Astrocyte (in vitro differentiated cells and primary cell): ENCODE measurements at regions not wholly inside any gene's neighbourhood (a gene's known extent, or its start where the extent isn't known, plus 50 kb on each side); places are given as distances from the start of the nearest gene placed in this dataset.

Source experiments
- DNase-seq: peaks from one replicate; pipeline ENCODE4 v3.0.0-alpha.2; 2010; ENCODE audit warnings: low read depth
- FAIRE-seq: peaks from 2 replicates; lab custom pipeline; 2011; peaks lifted over from hg19 to GRCh38; lab: Jason Lieb, UNC
- H2AFZ ChIP-seq: 2 replicates; pipeline ENCODE4 v1.6.0; 2012; ENCODE audit warnings: low read depth, low read length, inconsistent platforms
- H3K27ac ChIP-seq: 2 replicates; pipeline ENCODE4 v1.5.1; 2011; ENCODE audit warnings: low read depth, low read length, inconsistent platforms
- H3K27me3 ChIP-seq: 2 replicates; pipeline ENCODE4 v1.6.0; 2011; ENCODE audit warnings: low read length, inconsistent platforms; ENCODE audit not compliant: insufficient read depth
- H3K36me3 ChIP-seq: 2 replicates; pipeline ENCODE4 v1.5.1; 2011; ENCODE audit warnings: low read length, inconsistent platforms; ENCODE audit not compliant: insufficient read depth
- H3K4me1 ChIP-seq: 2 replicates; pipeline ENCODE4 v1.5.1; 2011; ENCODE audit warnings: low read length, inconsistent platforms; ENCODE audit not compliant: insufficient read depth
- H3K4me2 ChIP-seq: 2 replicates; pipeline ENCODE4 v1.6.0; 2012; ENCODE audit warnings: low read length, inconsistent platforms
- H3K4me3 ChIP-seq: 2 replicates; pipeline ENCODE4 v1.5.1; 2011; ENCODE audit warnings: low read depth, mild to moderate bottlenecking, low read length, inconsistent platforms; ENCODE audit not compliant: insufficient read depth
- H3K79me2 ChIP-seq: 2 replicates; pipeline ENCODE4 v1.6.0; 2012; ENCODE audit warnings: mild to moderate bottlenecking, low read length, inconsistent platforms; ENCODE audit not compliant: insufficient read depth
- H3K9ac ChIP-seq: 2 replicates; pipeline ENCODE4 v1.6.0; 2012; ENCODE audit warnings: mild to moderate bottlenecking, low read length, inconsistent platforms
- H3K9me3 ChIP-seq: 2 replicates; pipeline ENCODE4 v1.5.1; 2012; ENCODE audit warnings: low read depth, mild to moderate bottlenecking, low read length, inconsistent platforms; ENCODE audit not compliant: insufficient read depth
- H4K20me1 ChIP-seq: 2 replicates; pipeline ENCODE4 v1.6.0; 2012; ENCODE audit warnings: low read length, inconsistent platforms; ENCODE audit not compliant: insufficient read depth
- H3K27ac Mint-ChIP-seq: one replicate; pipeline ENCODE4 v1.8.0; 2021; ENCODE audit warnings: mild to moderate bottlenecking, mixed read lengths; ENCODE audit not compliant: unreplicated experiment
- H3K27me3 Mint-ChIP-seq: one replicate; pipeline ENCODE4 v1.8.0; 2021; ENCODE audit warnings: low read depth, mixed read lengths; ENCODE audit not compliant: unreplicated experiment
- H3K36me3 Mint-ChIP-seq: one replicate; pipeline ENCODE4 v1.8.0; 2021; ENCODE audit warnings: low read depth, mixed read lengths; ENCODE audit not compliant: unreplicated experiment
- H3K4me1 Mint-ChIP-seq: one replicate; pipeline ENCODE4 v1.8.0; 2021; ENCODE audit warnings: low read depth, mixed read lengths; ENCODE audit not compliant: unreplicated experiment
- H3K4me3 Mint-ChIP-seq: one replicate; pipeline ENCODE4 v1.8.0; 2021; ENCODE audit warnings: mild to moderate bottlenecking, moderate library complexity, mixed read lengths; ENCODE audit not compliant: unreplicated experiment
- H3K9me3 Mint-ChIP-seq: one replicate; pipeline ENCODE4 v1.8.0; 2021; ENCODE audit warnings: mild to moderate bottlenecking, mixed read lengths; ENCODE audit not compliant: unreplicated experiment
- EZH2 ChIP-seq: IDR thresholded peaks from 2 replicates; pipeline ENCODE4 v1.6.1; 2012; ENCODE audit warnings: mild to moderate bottlenecking, low read length, inconsistent platforms; ENCODE audit not compliant: insufficient read depth
- TF ChIP-seq, protein P1 (sequence below): IDR thresholded peaks from 2 replicates; pipeline ENCODE4 v1.5.1; 2011; ENCODE audit warnings: low read depth, mild to moderate bottlenecking, inconsistent platforms, low read length, moderate library complexity; ENCODE audit not compliant: insufficient read depth

DNA sequence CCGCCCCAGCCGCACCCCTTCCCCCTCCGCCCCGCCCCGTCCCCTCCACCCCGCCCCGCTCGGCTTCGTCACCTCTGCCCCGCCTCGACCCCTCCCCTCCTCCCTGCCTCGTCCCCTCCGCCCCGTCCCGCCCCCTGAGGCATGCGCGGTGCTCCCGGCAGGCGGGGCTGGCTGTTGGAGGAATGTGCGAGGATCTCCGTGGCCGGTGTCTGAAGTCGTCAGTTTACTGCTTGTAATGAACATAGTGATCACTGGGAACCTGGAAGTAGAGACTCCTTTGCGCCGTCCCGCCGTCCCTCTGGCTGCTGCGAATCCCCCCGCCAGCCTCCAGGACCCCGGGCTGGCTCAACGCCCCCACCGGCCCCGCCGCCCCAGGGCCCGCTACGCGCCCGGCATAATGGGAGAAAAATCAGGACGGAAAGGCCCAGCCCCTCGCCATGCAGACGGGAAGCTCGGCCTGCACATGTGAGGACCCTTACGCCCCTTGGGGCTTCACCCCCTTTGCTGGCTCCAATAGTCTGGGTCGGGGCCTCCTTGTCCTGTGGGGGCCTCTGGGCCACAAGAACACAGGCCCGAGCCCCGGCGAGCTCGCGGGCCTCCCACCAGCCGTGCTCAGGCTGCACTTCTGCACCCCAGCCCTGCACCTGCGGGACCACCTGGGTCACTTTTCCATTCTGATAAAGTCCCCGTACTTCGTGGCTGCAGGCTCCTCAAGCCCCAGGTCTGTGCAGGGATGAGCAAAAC lies 743.1 kb downstream of the KCNJ18 start:
- Mint-ChIP-seq H3K36me3 (no peaks in the 10 kb centered on the region), H3K4me3 (no peak overlapping the region), H3K27ac (no peak overlapping the region), H3K9me3 (peaks cover 5% of the 10 kb centered on the region), H3K27me3 (no peaks in the 10 kb centered on the region), H3K4me1 (no peaks in the 10 kb centered on the region)
- no peak for FAIRE-seq
- no peak overlapping the region for H2AFZ ChIP-seq
- no peak for DNase-seq
- H3K27me3 ChIP-seq = no peaks in the 10 kb centered on the region
- no peak overlapping the region for H3K4me3 ChIP-seq
- no peaks in the 10 kb centered on the region for H3K4me1 ChIP-seq
- no peaks in the 10 kb centered on the region for H3K36me3 ChIP-seq
- no peak overlapping the region for H3K27ac ChIP-seq
- H3K9me3 ChIP-seq = peaks cover 2% of the 10 kb centered on the region
- TF ChIP-seq, protein P1, sequence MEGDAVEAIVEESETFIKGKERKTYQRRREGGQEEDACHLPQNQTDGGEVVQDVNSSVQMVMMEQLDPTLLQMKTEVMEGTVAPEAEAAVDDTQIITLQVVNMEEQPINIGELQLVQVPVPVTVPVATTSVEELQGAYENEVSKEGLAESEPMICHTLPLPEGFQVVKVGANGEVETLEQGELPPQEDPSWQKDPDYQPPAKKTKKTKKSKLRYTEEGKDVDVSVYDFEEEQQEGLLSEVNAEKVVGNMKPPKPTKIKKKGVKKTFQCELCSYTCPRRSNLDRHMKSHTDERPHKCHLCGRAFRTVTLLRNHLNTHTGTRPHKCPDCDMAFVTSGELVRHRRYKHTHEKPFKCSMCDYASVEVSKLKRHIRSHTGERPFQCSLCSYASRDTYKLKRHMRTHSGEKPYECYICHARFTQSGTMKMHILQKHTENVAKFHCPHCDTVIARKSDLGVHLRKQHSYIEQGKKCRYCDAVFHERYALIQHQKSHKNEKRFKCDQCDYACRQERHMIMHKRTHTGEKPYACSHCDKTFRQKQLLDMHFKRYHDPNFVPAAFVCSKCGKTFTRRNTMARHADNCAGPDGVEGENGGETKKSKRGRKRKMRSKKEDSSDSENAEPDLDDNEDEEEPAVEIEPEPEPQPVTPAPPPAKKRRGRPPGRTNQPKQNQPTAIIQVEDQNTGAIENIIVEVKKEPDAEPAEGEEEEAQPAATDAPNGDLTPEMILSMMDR = no peak
- TF ChIP-seq EZH2 = no peak
- no peak overlapping the region for H3K9ac ChIP-seq
- no peaks in the 10 kb centered on the region for H4K20me1 ChIP-seq
- H3K79me2 ChIP-seq = no peaks in the 10 kb centered on the region
- H3K4me2 ChIP-seq = no peak overlapping the region

DNA sequence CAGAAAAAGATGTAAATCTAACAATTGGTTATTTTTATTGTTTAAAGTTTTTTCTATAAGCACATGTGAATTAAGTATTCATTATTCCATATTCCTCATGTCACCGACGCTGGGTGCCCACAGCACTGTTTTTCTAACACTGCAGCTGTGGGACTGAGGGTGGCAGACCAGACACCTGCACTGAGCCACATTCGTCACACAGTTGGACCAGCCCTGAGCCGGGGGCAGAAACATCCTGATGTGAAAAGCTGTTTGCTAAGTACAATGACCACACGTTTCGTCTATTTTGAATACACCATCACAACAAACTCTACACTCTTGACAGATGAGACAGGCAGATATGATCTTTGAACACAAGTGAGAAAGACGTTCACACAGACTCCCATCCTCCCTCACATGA lies 749.5 kb downstream of the KCNJ18 start:
- no peak overlapping the region for H3K9ac ChIP-seq
- H3K27me3 ChIP-seq = no peaks in the 10 kb centered on the region
- Mint-ChIP-seq H3K9me3 (peaks cover 22% of the 10 kb centered on the region), H3K27ac (no peak overlapping the region), H3K27me3 (no peaks in the 10 kb centered on the region), H3K36me3 (no peaks in the 10 kb centered on the region), H3K4me3 (no peak overlapping the region), H3K4me1 (no peaks in the 10 kb centered on the region)
- no peaks in the 10 kb centered on the region for H3K79me2 ChIP-seq
- FAIRE-seq (no peak), DNase-seq (no peak)
- H3K4me3 ChIP-seq = no peak overlapping the region
- H3K9me3 ChIP-seq = peaks cover 2% of the 10 kb centered on the region
- TF ChIP-seq, protein P1 = no peak
- no peak for TF ChIP-seq EZH2
- no peak overlapping the region for H2AFZ ChIP-seq
- H3K36me3 ChIP-seq = no peaks in the 10 kb centered on the region
- H4K20me1 ChIP-seq = no peaks in the 10 kb centered on the region
- H3K27ac ChIP-seq = no peak overlapping the region
- H3K4me2 ChIP-seq = no peak overlapping the region
- no peaks in the 10 kb centered on the region for H3K4me1 ChIP-seq

DNA sequence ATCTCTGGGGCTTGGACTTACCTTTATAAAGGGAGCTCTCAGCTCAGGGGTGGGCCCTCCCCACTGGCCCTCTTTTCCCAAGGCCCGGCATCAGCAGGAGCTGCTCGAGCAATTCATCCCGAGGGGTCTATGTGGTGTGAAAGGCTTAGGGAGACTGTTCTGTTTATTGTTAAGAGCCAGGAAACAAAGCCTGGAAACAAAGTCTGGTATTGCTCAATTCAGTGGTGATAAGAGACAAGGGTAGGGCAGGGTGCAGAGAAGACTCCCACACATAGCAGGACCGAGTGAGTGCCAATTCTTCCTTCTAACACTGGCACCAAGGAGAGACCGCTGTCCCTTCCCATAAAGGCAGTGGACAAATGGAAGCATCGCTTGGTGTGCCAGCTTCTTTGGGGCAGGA lies 750.7 kb downstream of the KCNJ18 start:
- no peak for TF ChIP-seq EZH2
- TF ChIP-seq, protein P1 = no peak
- no peak overlapping the region for H3K4me3 Mint-ChIP-seq
- peaks cover 2% of the 10 kb centered on the region for H3K9me3 ChIP-seq
- H3K36me3 Mint-ChIP-seq = no peaks in the 10 kb centered on the region
- FAIRE-seq (no peak), DNase-seq (no peak)
- no peak overlapping the region for H3K27ac Mint-ChIP-seq
- no peak overlapping the region for H3K9ac ChIP-seq
- H3K4me1 ChIP-seq = no peaks in the 10 kb centered on the region
- no peak overlapping the region for H3K27ac ChIP-seq
- H3K4me1 Mint-ChIP-seq = no peaks in the 10 kb centered on the region
- H4K20me1 ChIP-seq = no peaks in the 10 kb centered on the region
- H3K4me2 ChIP-seq = no peak overlapping the region
- no peak overlapping the region for H2AFZ ChIP-seq
- H3K79me2 ChIP-seq = no peaks in the 10 kb centered on the region
- H3K4me3 ChIP-seq = no peak overlapping the region
- no peaks in the 10 kb centered on the region for H3K27me3 ChIP-seq
- H3K27me3 Mint-ChIP-seq = no peaks in the 10 kb centered on the region
- no peaks in the 10 kb centered on the region for H3K36me3 ChIP-seq
- peaks cover 24% of the 10 kb centered on the region for H3K9me3 Mint-ChIP-seq
